ENCODE measurements at regions not wholly inside any gene's neighbourhood (a gene's known extent, or its start where the extent isn't known, plus 50 kb on each side); places are given as distances from the start of the nearest gene placed in this dataset.

GRCh38 chr15:72892986-72893385 lies 109.4 kb upstream of the ADPGK start:
- peaks cover 42% of the 10 kb centered on the region for H3K27me3 ChIP-seq (ENCODE audit: insufficient read depth, low read depth)
- H3K27ac ChIP-seq = no peak overlapping the region
- H3K4me1 ChIP-seq (replicated peaks; ENCODE audit: insufficient read depth) = no peaks in the 10 kb centered on the region
- ChIA-PET CTCF (no interaction called here), POLR2A (ENCODE audit: unreplicated experiment) (no interaction called here)
- no peaks in the 10 kb centered on the region for H3K79me2 ChIP-seq (ENCODE audit: low read depth)
- H2AFZ ChIP-seq = no peak overlapping the region
- TF ChIP-seq EZH2 (IDR thresholded peaks at IDR 0.05; ENCODE audit: low read depth) = no peak
- no peak for TF ChIP-seq CTCF (conservative IDR thresholded peaks at IDR 0.05)
- no peaks in the 10 kb centered on the region for H3K9me2 ChIP-seq (ENCODE audit: insufficient read depth)
- no peaks in the 10 kb centered on the region for H4K20me1 ChIP-seq (ENCODE audit: insufficient read depth)
- no peak overlapping the region for H3K4me3 ChIP-seq
- no peak for DNase-seq
- intact Hi-C loops (cut with micrococcal nuclease; ENCODE audit: unreplicated experiment) = no loop called here
- H3K36me3 ChIP-seq (ENCODE audit: low read depth) = no peaks in the 10 kb centered on the region
- BruUV-seq (replicated peaks) = no TSS peak
- H3K4me2 ChIP-seq = no peak overlapping the region
- H3F3A ChIP-seq (ENCODE audit: insufficient read depth, low read depth) = no peaks in the 10 kb centered on the region
- no peaks in the 10 kb centered on the region for H3K9me3 ChIP-seq (ENCODE audit: insufficient read depth, low read depth)

GRCh38 chr15:72890043-72890442 lies 106.5 kb upstream of the ADPGK start:
- Histone ChIP-seq H3K27me3 (ENCODE audit: insufficient read depth, low read depth) (peaks cover 50% of the 10 kb centered on the region), H3K9me3 (ENCODE audit: insufficient read depth, low read depth) (no peaks in the 10 kb centered on the region), H3K36me3 (ENCODE audit: low read depth) (no peaks in the 10 kb centered on the region), H3K4me1 (replicated peaks; ENCODE audit: insufficient read depth) (no peaks in the 10 kb centered on the region), H4K20me1 (ENCODE audit: insufficient read depth) (no peaks in the 10 kb centered on the region), H3K27ac (no peak overlapping the region), H3K4me2 (no peak overlapping the region), H2AFZ (no peak overlapping the region), H3K79me2 (ENCODE audit: low read depth) (no peaks in the 10 kb centered on the region), H3F3A (ENCODE audit: insufficient read depth, low read depth) (no peaks in the 10 kb centered on the region), H3K4me3 (no peak overlapping the region), H3K9me2 (ENCODE audit: insufficient read depth) (no peaks in the 10 kb centered on the region)
- ChIA-PET POLR2A (ENCODE audit: unreplicated experiment) (no interaction called here), CTCF (no interaction called here)
- TF ChIP-seq CTCF (conservative IDR thresholded peaks at IDR 0.05) (no peak), EZH2 (IDR thresholded peaks at IDR 0.05; ENCODE audit: low read depth) (no peak)
- intact Hi-C loops (cut with micrococcal nuclease; ENCODE audit: unreplicated experiment) = no loop called here
- no peak for DNase-seq
- BruUV-seq (replicated peaks) = no TSS peak

GRCh38 chr15:72889545-72889944 lies 106.0 kb upstream of the ADPGK start:
- H3F3A ChIP-seq (ENCODE audit: insufficient read depth, low read depth) = no peaks in the 10 kb centered on the region
- ChIA-PET CTCF (no interaction called here), POLR2A (ENCODE audit: unreplicated experiment) (no interaction called here)
- DNase-seq = no peak
- H3K4me2 ChIP-seq = no peak overlapping the region
- no peak overlapping the region for H3K4me3 ChIP-seq
- H2AFZ ChIP-seq = no peak overlapping the region
- intact Hi-C loops (cut with micrococcal nuclease; ENCODE audit: unreplicated experiment) = no loop called here
- no TSS peak for BruUV-seq (replicated peaks)
- H3K27me3 ChIP-seq (ENCODE audit: insufficient read depth, low read depth) = peaks cover 50% of the 10 kb centered on the region
- H3K79me2 ChIP-seq (ENCODE audit: low read depth) = no peaks in the 10 kb centered on the region
- H4K20me1 ChIP-seq (ENCODE audit: insufficient read depth) = no peaks in the 10 kb centered on the region
- H3K9me2 ChIP-seq (ENCODE audit: insufficient read depth) = no peaks in the 10 kb centered on the region
- no peaks in the 10 kb centered on the region for H3K36me3 ChIP-seq (ENCODE audit: low read depth)
- TF ChIP-seq EZH2 (IDR thresholded peaks at IDR 0.05; ENCODE audit: low read depth) = no peak
- no peak for TF ChIP-seq CTCF (conservative IDR thresholded peaks at IDR 0.05)
- H3K4me1 ChIP-seq (replicated peaks; ENCODE audit: insufficient read depth) = no peaks in the 10 kb centered on the region
- H3K9me3 ChIP-seq (ENCODE audit: insufficient read depth, low read depth) = no peaks in the 10 kb centered on the region
- no peak overlapping the region for H3K27ac ChIP-seq
